ENCODE measurements at regions not wholly inside any gene's neighbourhood (a gene's known extent, or its start where the extent isn't known, plus 50 kb on each side); places are given as distances from the start of the nearest gene placed in this dataset.

DNA sequence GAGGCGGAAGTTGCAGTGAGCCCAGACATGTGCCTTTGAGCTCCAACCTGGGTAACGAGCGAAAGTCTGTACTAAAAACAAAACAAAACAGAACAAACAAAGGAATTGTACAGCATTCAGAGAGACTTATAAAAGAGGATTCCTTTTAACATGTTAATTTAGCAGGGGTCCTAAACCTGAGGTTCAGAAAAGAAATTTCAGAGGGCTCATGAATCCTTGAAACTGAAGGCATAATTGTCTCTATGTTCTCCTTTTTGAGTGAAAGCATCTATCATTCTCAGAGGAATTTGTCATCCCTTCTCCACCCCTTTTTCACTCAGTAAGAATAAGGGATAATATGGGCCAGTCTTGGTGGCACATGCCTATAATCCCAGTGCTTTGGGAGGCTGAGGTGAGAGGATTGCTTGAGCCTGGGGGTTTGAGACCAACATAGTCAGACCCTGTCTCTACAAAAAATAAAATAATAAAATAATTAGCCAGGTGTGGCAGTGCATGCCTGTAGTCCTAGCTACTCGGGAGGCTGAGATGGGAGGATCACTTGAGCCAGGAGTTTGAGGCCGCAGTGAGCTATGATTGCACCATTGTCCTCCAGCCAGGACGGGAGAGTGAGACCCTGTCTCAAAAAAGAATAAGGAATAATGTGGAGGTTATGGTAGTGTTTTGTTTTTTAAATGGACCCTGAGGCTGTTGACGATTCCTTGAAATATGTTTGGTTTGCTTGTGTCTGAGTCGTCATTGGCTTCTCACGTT, 309.1 kb upstream of the C2CD4B start:
- no peaks in the 10 kb centered on the region for H3K79me2 ChIP-seq (ENCODE audit: control insufficient read depth, insufficient read depth, low read length)
- no peak overlapping the region for H3K9ac ChIP-seq (ENCODE audit: insufficient read depth, low read length)
- H3K36me3 ChIP-seq (ENCODE audit: control insufficient read depth, insufficient read depth, low read length): no peaks in the 10 kb centered on the region
- no peak overlapping the region for H3K27ac ChIP-seq (ENCODE audit: insufficient read depth, low read length)
- no peak overlapping the region for H2AFZ ChIP-seq (ENCODE audit: low read length)
- H3K27me3 ChIP-seq (ENCODE audit: control insufficient read depth, insufficient read depth, low read length): no peaks in the 10 kb centered on the region
- H4K20me1 ChIP-seq (ENCODE audit: control insufficient read depth, extremely low read depth, insufficient read depth, low read length): no peaks in the 10 kb centered on the region
- no peak overlapping the region for H3K4me2 ChIP-seq (ENCODE audit: extremely low read depth, insufficient read depth, low read length)
- TF ChIP-seq, protein P1, sequence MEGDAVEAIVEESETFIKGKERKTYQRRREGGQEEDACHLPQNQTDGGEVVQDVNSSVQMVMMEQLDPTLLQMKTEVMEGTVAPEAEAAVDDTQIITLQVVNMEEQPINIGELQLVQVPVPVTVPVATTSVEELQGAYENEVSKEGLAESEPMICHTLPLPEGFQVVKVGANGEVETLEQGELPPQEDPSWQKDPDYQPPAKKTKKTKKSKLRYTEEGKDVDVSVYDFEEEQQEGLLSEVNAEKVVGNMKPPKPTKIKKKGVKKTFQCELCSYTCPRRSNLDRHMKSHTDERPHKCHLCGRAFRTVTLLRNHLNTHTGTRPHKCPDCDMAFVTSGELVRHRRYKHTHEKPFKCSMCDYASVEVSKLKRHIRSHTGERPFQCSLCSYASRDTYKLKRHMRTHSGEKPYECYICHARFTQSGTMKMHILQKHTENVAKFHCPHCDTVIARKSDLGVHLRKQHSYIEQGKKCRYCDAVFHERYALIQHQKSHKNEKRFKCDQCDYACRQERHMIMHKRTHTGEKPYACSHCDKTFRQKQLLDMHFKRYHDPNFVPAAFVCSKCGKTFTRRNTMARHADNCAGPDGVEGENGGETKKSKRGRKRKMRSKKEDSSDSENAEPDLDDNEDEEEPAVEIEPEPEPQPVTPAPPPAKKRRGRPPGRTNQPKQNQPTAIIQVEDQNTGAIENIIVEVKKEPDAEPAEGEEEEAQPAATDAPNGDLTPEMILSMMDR (conservative IDR thresholded peaks at IDR 0.05 in 1 of 2, IDR thresholded peaks at IDR 0.05 in 1 of 2; ENCODE audit: low read depth in 1 of 2, low read length in 2 of 2): no peak
- TF ChIP-seq EZH2 (IDR thresholded peaks at IDR 0.05; ENCODE audit: low read length, missing control alignments): no peak
- no peaks in the 10 kb centered on the region for H3K9me3 ChIP-seq (ENCODE audit: control insufficient read depth, insufficient read depth, low read depth, low read length)
- peaks cover 16% of the 10 kb centered on the region for H3K4me1 ChIP-seq (ENCODE audit: control insufficient read depth, extremely low read depth, insufficient read depth, low read length)
- no peak for DNase-seq (ENCODE audit: low read depth in 2 of 2)
- no peak overlapping the region for H3K4me3 ChIP-seq (replicated peaks in 1 of 4; ENCODE audit: control extremely low read depth in 1 of 4, insufficient read depth in 1 of 4, low read depth in 3 of 4, low read length in 4 of 4)

DNA sequence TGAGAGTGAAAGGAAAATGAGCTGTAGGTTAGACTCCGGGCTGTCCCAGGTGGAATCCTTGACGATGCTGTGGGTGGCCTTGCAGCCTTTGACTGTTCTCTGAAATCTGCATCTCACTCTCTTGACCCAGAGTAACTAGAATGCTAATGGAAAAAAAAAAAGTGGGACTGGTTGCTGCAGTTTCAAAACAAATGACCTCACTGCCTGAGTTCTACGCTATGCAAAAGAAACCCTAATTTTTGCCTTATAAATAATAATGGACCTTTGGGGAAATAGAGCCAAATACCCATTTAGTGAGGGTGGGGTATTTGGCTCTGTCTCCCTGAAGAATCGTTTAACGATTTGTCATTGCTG, 309.7 kb upstream of the C2CD4B start:
- H3K4me1 ChIP-seq (ENCODE audit: control insufficient read depth, extremely low read depth, insufficient read depth, low read length): peaks cover 10% of the 10 kb centered on the region
- no peaks in the 10 kb centered on the region for H3K9me3 ChIP-seq (ENCODE audit: control insufficient read depth, insufficient read depth, low read depth, low read length)
- no peaks in the 10 kb centered on the region for H4K20me1 ChIP-seq (ENCODE audit: control insufficient read depth, extremely low read depth, insufficient read depth, low read length)
- no peak overlapping the region for H2AFZ ChIP-seq (ENCODE audit: low read length)
- H3K4me2 ChIP-seq (ENCODE audit: extremely low read depth, insufficient read depth, low read length): no peak overlapping the region
- H3K9ac ChIP-seq (ENCODE audit: insufficient read depth, low read length): no peak overlapping the region
- no peak overlapping the region for H3K4me3 ChIP-seq (replicated peaks in 1 of 4; ENCODE audit: control extremely low read depth in 1 of 4, insufficient read depth in 1 of 4, low read depth in 3 of 4, low read length in 4 of 4)
- H3K36me3 ChIP-seq (ENCODE audit: control insufficient read depth, insufficient read depth, low read length): no peaks in the 10 kb centered on the region
- no peak for TF ChIP-seq EZH2 (IDR thresholded peaks at IDR 0.05; ENCODE audit: low read length, missing control alignments)
- TF ChIP-seq, protein P1 (conservative IDR thresholded peaks at IDR 0.05 in 1 of 2, IDR thresholded peaks at IDR 0.05 in 1 of 2; ENCODE audit: low read depth in 1 of 2, low read length in 2 of 2): no peak
- H3K27ac ChIP-seq (ENCODE audit: insufficient read depth, low read length): no peak overlapping the region
- no peaks in the 10 kb centered on the region for H3K27me3 ChIP-seq (ENCODE audit: control insufficient read depth, insufficient read depth, low read length)
- peak; percentile 43 to 50 for DNase-seq (ENCODE audit: low read depth in 2 of 2)
- H3K79me2 ChIP-seq (ENCODE audit: control insufficient read depth, insufficient read depth, low read length): no peaks in the 10 kb centered on the region

DNA sequence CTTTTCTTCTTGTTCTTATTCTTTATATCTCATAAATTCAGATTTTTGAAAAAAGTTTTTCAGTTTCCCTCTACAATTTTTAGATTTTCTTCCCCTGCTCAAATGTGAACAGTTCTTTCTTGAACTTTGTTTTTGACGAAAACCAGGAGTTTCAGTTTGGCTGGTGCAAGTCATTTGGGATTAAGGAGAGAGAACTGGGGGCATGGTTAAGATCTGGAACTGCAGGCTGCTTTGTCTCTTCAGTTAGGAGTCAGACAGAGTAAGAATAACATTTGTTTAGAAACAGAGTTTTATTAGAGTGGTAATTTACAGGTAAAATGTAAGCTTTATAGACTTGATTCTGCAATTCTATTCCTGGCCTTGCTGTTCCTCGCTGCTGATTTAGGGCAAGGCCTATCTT, 310.5 kb upstream of the C2CD4B start:
- Histone ChIP-seq H3K9me3 (ENCODE audit: control insufficient read depth, insufficient read depth, low read depth, low read length) (no peaks in the 10 kb centered on the region), H2AFZ (ENCODE audit: low read length) (no peak overlapping the region), H3K9ac (ENCODE audit: insufficient read depth, low read length) (no peak overlapping the region), H3K79me2 (ENCODE audit: control insufficient read depth, insufficient read depth, low read length) (no peaks in the 10 kb centered on the region), H3K27ac (ENCODE audit: insufficient read depth, low read length) (no peak overlapping the region), H3K27me3 (ENCODE audit: control insufficient read depth, insufficient read depth, low read length) (no peaks in the 10 kb centered on the region), H3K4me2 (ENCODE audit: extremely low read depth, insufficient read depth, low read length) (peak overlapping the region; percentile 23), H3K4me3 (replicated peaks in 1 of 4; ENCODE audit: control extremely low read depth in 1 of 4, insufficient read depth in 1 of 4, low read depth in 3 of 4, low read length in 4 of 4) (no peak overlapping the region), H3K4me1 (ENCODE audit: control insufficient read depth, extremely low read depth, insufficient read depth, low read length) (peaks cover 2% of the 10 kb centered on the region), H4K20me1 (ENCODE audit: control insufficient read depth, extremely low read depth, insufficient read depth, low read length) (no peaks in the 10 kb centered on the region), H3K36me3 (ENCODE audit: control insufficient read depth, insufficient read depth, low read length) (no peaks in the 10 kb centered on the region)
- TF ChIP-seq, protein P1 (conservative IDR thresholded peaks at IDR 0.05 in 1 of 2, IDR thresholded peaks at IDR 0.05 in 1 of 2; ENCODE audit: low read depth in 1 of 2, low read length in 2 of 2): no peak
- no peak for TF ChIP-seq EZH2 (IDR thresholded peaks at IDR 0.05; ENCODE audit: low read length, missing control alignments)
- DNase-seq (ENCODE audit: low read depth in 2 of 2): no peak

Data from fibroblast of lung (primary cell).